ENCODE measurements at regions not wholly inside any gene's neighbourhood (a gene's known extent, or its start where the extent isn't known, plus 50 kb on each side); places are given as distances from the start of the nearest gene placed in this dataset.

- TF ChIP-seq CTCF (IDR thresholded peaks at IDR 0.05; ENCODE audit: insufficient read depth, low read length) (no peak), POLR2AphosphoS5 (IDR thresholded peaks at IDR 0.05; ENCODE audit: low read depth) (no peak)
Observed at GRCh38 chr22:49209452-49210195, 618.0 kb downstream of the BRD1 start.

Measured in HL-60 (cell line).